H1 (cell line): ENCODE measurements at regions not wholly inside any gene's neighbourhood (a gene's known extent, or its start where the extent isn't known, plus 50 kb on each side); places are given as distances from the start of the nearest gene placed in this dataset. TPM values are rescaled to one million over a fixed set of nuclear protein-coding genes. Genes with fewer than 3 reads are reported as not detected.
"Not testable (repeated sequence)": the region's sequence is repeated elsewhere in the genome, so short reads cannot be mapped to it uniquely, and the experiment has no call there.

Source experiments
- CTCF ChIA-PET: fragments of 300-600 bp; sonication (Branson Sonifier 250); formaldehyde crosslinking; loops from one replicate; lab custom pipeline; 2021; ENCODE audit not compliant: partially characterized antibody; lab: Charles Lee
- POLR2A ChIA-PET: fragments of 300-600 bp; sonication (Branson Sonifier 250); formaldehyde crosslinking; loops from one replicate; lab custom pipeline; 2021; ENCODE audit warnings: inconsistent platforms; ENCODE audit not compliant: partially characterized antibody; lab: Charles Lee
- DNase-seq, 2 experiments: peaks; one replicate each; pipeline versions ENCODE4 v3.0.0 to v3.0.0-alpha.2; 2010 to 2022; ENCODE audit warnings: low spot score in 2 of 2, low read depth in 1 of 2, mixed read lengths in 1 of 2
- FAIRE-seq: peaks from 2 replicates; lab custom pipeline; 2011; peaks lifted over from hg19 to GRCh38; lab: Jason Lieb, UNC
- H2AFZ ChIP-seq: 2 replicates; pipeline ENCODE4 v1.8.1; 2012; ENCODE audit warnings: low read length, inconsistent platforms
- H2AK5ac ChIP-seq: 2 replicates; pipeline ENCODE4 v1.6.1; 2013; ENCODE audit warnings: low read depth, low read length
- H2BK120ac ChIP-seq: replicated peaks from 2 replicates; pipeline ENCODE3; 2013; ENCODE audit warnings: low read depth, low read length, inconsistent platforms
- H2BK12ac ChIP-seq: 2 replicates; pipeline ENCODE4 v1.6.1; 2013; ENCODE audit warnings: low read depth, low read length
- H2BK15ac ChIP-seq: 2 replicates; pipeline ENCODE4 v1.6.1; 2013; ENCODE audit warnings: low read length
- H2BK20ac ChIP-seq: 2 replicates; pipeline ENCODE4 v1.6.1; 2013; ENCODE audit warnings: low read length
- H2BK5ac ChIP-seq: 2 replicates; pipeline ENCODE4 v1.6.1; 2013; ENCODE audit warnings: low read depth, low read length
- H3K14ac ChIP-seq: 2 replicates; pipeline ENCODE4 v1.6.1; 2013; ENCODE audit warnings: inconsistent platforms; ENCODE audit not compliant: insufficient read length
- H3K18ac ChIP-seq: 2 replicates; pipeline ENCODE4 v1.6.1; 2013; ENCODE audit warnings: low read length; ENCODE audit errors: extremely low read depth
- H3K23ac ChIP-seq: 2 replicates; pipeline ENCODE4 v1.6.1; 2013; ENCODE audit warnings: inconsistent platforms; ENCODE audit not compliant: insufficient read length
- H3K23me2 ChIP-seq: 2 replicates; pipeline ENCODE4 v1.6.1; 2013; ENCODE audit warnings: low read depth, low read length
- H3K27ac ChIP-seq: 2 replicates; pipeline ENCODE4 v1.6.1; 2011; ENCODE audit warnings: low read depth, low read length, inconsistent platforms
- H3K27me3 ChIP-seq, 4 experiments: replicated peaks in 1 of 4; 1 replicate in 1 of 4; 2 replicates in 3 of 4; pipeline versions ENCODE4 v1.6.1 to v1.8.1; 2011 to 2013; ENCODE audit warnings: low read length in 3 of 4, mild to moderate bottlenecking in 3 of 4, inconsistent platforms in 2 of 4, mixed read lengths in 2 of 4, moderate library complexity in 1 of 4; ENCODE audit not compliant: control insufficient read depth in 3 of 4, insufficient read depth in 3 of 4; ENCODE audit errors: extremely low read depth in 1 of 4
- H3K36me3 ChIP-seq, 4 experiments: 2 replicates each; pipeline versions ENCODE4 v1.6.1 to v1.8.1; 2011 to 2013; ENCODE audit warnings: mild to moderate bottlenecking in 4 of 4, low read length in 3 of 4, moderate library complexity in 2 of 4, control low read depth in 1 of 4, inconsistent platforms in 1 of 4; ENCODE audit not compliant: insufficient read depth in 4 of 4, control insufficient read depth in 2 of 4
- H3K4ac ChIP-seq: replicated peaks from 2 replicates; pipeline ENCODE3; 2013; ENCODE audit warnings: low read length, low read depth, mixed read lengths, inconsistent platforms; ENCODE audit not compliant: insufficient read length
- H3K4me1 ChIP-seq, 4 experiments: replicated peaks in 1 of 4; 1 replicate in 1 of 4; 2 replicates in 3 of 4; pipeline versions ENCODE4 v1.6.1 to v1.8.1; 2011 to 2013; ENCODE audit warnings: low read length in 3 of 4, inconsistent platforms in 2 of 4, mixed read lengths in 1 of 4; ENCODE audit not compliant: insufficient read depth in 4 of 4, control insufficient read depth in 3 of 4
- H3K4me2 ChIP-seq, 2 experiments: 2 replicates each; pipeline versions ENCODE4 v1.6.1 to v1.8.1; 2011 to 2013; ENCODE audit warnings: low read depth in 2 of 2, low read length in 2 of 2, control low read depth in 1 of 2, inconsistent platforms in 1 of 2, mild to moderate bottlenecking in 1 of 2; ENCODE audit not compliant: insufficient read depth in 1 of 2
- H3K4me3 ChIP-seq, 4 experiments: fragments of 200-600, 300-600 bp in 1 of 4; sonication (generic), shearing (Covaris generic), sonication (Bioruptor Twin) in 1 of 4; 2 replicates each; pipeline versions ENCODE4 v1.5.1 to v1.8.1; 2011 to 2016; ENCODE audit warnings: low read length in 4 of 4, low read depth in 3 of 4, control low read depth in 2 of 4, inconsistent platforms in 2 of 4, mild to moderate bottlenecking in 2 of 4, mixed read lengths in 1 of 4, moderate library complexity in 1 of 4; ENCODE audit not compliant: insufficient read depth in 2 of 4; ENCODE audit errors: extremely low read depth in 1 of 4
- H3K56ac ChIP-seq: replicated peaks from 2 replicates; pipeline ENCODE3; 2013; ENCODE audit warnings: low read depth, mild to moderate bottlenecking, mixed read lengths, low read length, inconsistent platforms; ENCODE audit not compliant: insufficient read length
- H3K79me1 ChIP-seq: 2 replicates; pipeline ENCODE4 v1.6.1; 2013; ENCODE audit warnings: low read depth, low read length, control low read depth
- H3K79me2 ChIP-seq, 2 experiments: 2 replicates each; pipeline versions ENCODE4 v1.6.1 to v1.8.1; 2012 to 2013; ENCODE audit warnings: low read length in 2 of 2, mild to moderate bottlenecking in 2 of 2, inconsistent platforms in 1 of 2; ENCODE audit not compliant: insufficient read depth in 2 of 2, control insufficient read depth in 1 of 2
- H3K9ac ChIP-seq, 4 experiments: replicated peaks in 1 of 4; 1 replicate in 1 of 4; 2 replicates in 3 of 4; pipeline versions ENCODE4 v1.6.1 to v1.8.1; 2011 to 2013; ENCODE audit warnings: low read depth in 3 of 4, low read length in 3 of 4, control low read depth in 2 of 4, mild to moderate bottlenecking in 2 of 4, moderate library complexity in 2 of 4, inconsistent platforms in 1 of 4; ENCODE audit errors: extremely low read depth in 1 of 4
- H3K9me3 ChIP-seq, 2 experiments: 2 replicates each; pipeline versions ENCODE4 v1.6.1 to v1.8.1; 2012 to 2013; ENCODE audit warnings: mild to moderate bottlenecking in 2 of 2, moderate library complexity in 2 of 2, control low read depth in 1 of 2, inconsistent platforms in 1 of 2, low read depth in 1 of 2, low read length in 1 of 2, mixed read lengths in 1 of 2; ENCODE audit not compliant: insufficient read depth in 2 of 2
- H4K20me1 ChIP-seq, 2 experiments: replicated peaks in 1 of 2; 2 replicates each; pipeline versions ENCODE3 to v1.8.1; 2011 to 2013; ENCODE audit warnings: inconsistent platforms in 2 of 2, low read length in 2 of 2, mild to moderate bottlenecking in 1 of 2; ENCODE audit not compliant: insufficient read depth in 2 of 2, control insufficient read depth in 1 of 2
- H4K5ac ChIP-seq: 2 replicates; pipeline ENCODE4 v1.6.1; 2013; ENCODE audit warnings: low read length, low read depth, mixed read lengths, inconsistent platforms; ENCODE audit not compliant: insufficient read length
- H4K8ac ChIP-seq: 2 replicates; pipeline ENCODE4 v1.8.0; 2013; ENCODE audit warnings: mild to moderate bottlenecking, moderate library complexity, low read length, inconsistent platforms; ENCODE audit not compliant: insufficient read depth; ENCODE audit errors: extremely low read depth
- H4K91ac ChIP-seq: replicated peaks from 2 replicates; pipeline ENCODE3; 2013; ENCODE audit warnings: low read length, mixed read lengths, inconsistent platforms; ENCODE audit not compliant: insufficient read length
- WGBS, 2 experiments: shearing (Covaris generic) in 1 of 2; methylation state at CpG; one replicate each; pipeline versions ENCODE4 v1.1.6 to v1.1.7; 2013 to 2015; ENCODE audit warnings: low lambda C conversion rate in 2 of 2, mixed read lengths in 2 of 2, inconsistent platforms in 1 of 2, low coverage in 1 of 2, missing lambda C conversion rate in 1 of 2; ENCODE audit not compliant: insufficient replicate concordance in 2 of 2, insufficient coverage in 1 of 2, insufficient read length in 1 of 2; ENCODE audit errors: extremely low coverage in 1 of 2, missing lambda C conversion rate in 1 of 2; 5-methylcytosine and 5-hydroxymethylcytosine counted together
- small RNA-seq: library from polyadenylated mRNA; stranded (forward); fragments of <200 nt; extraction: miRNeasy Mini kit (QIAGEN cat#:217004); gene quantifications from one replicate; pipeline ENCODE3, GENCODE V24; 2013; ENCODE audit not compliant: insufficient read depth

DNA sequence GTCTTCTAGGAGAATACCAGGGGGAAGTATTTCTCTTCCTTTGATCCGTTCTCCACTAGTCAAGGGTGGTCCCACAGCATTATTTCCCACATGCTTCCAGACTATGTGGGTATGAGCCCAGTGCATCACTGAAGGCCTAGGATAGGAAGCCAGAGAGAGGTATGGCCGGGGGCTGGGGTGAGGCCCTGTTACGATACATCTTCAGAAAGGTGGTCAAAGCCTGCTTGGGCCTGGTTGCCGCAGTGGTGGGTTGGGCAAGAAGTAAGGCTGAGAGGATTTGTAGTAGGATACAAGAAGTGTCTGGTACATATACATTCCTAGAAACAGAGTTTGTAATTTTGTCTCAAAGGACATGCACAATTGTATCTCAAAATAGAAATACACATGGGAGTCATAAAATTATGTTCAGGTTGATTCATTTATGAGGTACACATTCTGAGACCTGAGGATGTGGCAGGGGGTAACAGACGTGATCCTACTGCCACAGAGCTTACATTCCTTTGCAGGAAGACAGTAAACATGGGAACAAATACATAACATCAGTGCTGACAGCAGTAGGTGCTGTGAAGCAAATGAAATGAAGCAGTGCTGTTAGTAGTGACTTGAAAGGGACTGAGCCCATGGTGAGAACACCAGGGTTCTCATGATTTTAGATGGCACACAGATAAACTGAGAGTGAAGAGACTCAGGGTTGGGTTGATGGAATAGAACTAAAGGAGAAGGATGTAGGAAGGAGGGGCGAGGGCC, 50.6 kb upstream of the FABP2 start:
- H3K56ac ChIP-seq, H3K79me2 ChIP-seq, H2BK15ac ChIP-seq, H4K5ac ChIP-seq, H3K4ac ChIP-seq, CTCF ChIA-PET, H2BK12ac ChIP-seq, H2BK5ac ChIP-seq, H2AK5ac ChIP-seq, H3K9ac ChIP-seq, H4K91ac ChIP-seq, H3K4me1 ChIP-seq, H2AFZ ChIP-seq, POLR2A ChIA-PET, H4K8ac ChIP-seq, H3K36me3 ChIP-seq, DNase-seq, H4K20me1 ChIP-seq, H3K4me2 ChIP-seq, H2BK120ac ChIP-seq, H3K23me2 ChIP-seq, H3K27me3 ChIP-seq, H3K23ac ChIP-seq, H3K18ac ChIP-seq, H3K4me3 ChIP-seq, H3K9me3 ChIP-seq, H2BK20ac ChIP-seq, H3K27ac ChIP-seq, H3K79me1 ChIP-seq, H3K14ac ChIP-seq: not testable (repeated sequence)
- peak; percentile 42 for FAIRE-seq
- 85% methylated on average over 5 of the region's 6 CpGs; no CpG with 5 or more reads in 1 of the 2 experiments for whole genome bisulfite sequencing, 2 experiments

Small RNAs in the stretch of these regions (small RNA-seq; reads per million reads assigned to genes)
- not detected for gene RNU6-1217P
